Skeletal muscle cell (primary cell): ENCODE measurements at regions not wholly inside any gene's neighbourhood (a gene's known extent, or its start where the extent isn't known, plus 50 kb on each side); places are given as distances from the start of the nearest gene placed in this dataset.
"Not testable (repeated sequence)": the region's sequence is repeated elsewhere in the genome, so short reads cannot be mapped to it uniquely, and the experiment has no call there.

ENCODE experiments used
- DNase-seq: peaks from one replicate; pipeline ENCODE4 v3.0.0-alpha.2; 2010; ENCODE audit warnings: low read depth
- H3K4me3 ChIP-seq: 2 replicates; pipeline ENCODE4 v1.5.1; 2011; ENCODE audit warnings: low read depth, mild to moderate bottlenecking, control low read depth, low read length, moderate library complexity

DNA sequence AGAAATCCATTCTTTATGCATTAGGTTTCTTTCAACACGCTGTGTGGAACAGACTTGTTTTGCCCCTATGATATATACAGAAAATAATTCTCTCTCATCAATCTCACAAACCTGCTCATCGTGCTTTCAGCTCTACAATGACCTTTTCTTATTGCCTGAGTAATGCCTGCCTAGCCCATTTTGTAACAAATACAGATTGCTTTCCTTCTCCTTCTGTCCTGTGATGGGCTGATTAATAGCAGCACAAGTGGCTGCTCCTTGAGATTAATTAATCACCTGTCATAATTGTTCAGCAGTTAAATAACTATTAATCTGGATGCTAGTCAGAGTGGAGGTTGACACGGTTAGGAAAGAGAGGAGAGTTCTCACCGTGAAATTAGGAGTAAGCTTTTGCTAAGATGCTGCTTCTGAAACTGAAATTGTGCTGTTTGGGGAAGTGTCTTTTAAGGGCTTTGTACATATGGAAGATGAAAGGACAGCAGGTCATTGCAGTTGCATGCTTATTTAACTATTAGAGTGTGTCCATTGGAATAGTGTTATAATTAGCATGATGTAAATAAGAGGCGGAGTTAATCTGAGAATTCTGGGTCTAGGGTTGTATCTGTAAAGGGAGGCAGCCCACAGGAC, 1430.5 kb downstream of the FAM181B start:
- no peak for DNase-seq
- no peak overlapping the region for H3K4me3 ChIP-seq

DNA sequence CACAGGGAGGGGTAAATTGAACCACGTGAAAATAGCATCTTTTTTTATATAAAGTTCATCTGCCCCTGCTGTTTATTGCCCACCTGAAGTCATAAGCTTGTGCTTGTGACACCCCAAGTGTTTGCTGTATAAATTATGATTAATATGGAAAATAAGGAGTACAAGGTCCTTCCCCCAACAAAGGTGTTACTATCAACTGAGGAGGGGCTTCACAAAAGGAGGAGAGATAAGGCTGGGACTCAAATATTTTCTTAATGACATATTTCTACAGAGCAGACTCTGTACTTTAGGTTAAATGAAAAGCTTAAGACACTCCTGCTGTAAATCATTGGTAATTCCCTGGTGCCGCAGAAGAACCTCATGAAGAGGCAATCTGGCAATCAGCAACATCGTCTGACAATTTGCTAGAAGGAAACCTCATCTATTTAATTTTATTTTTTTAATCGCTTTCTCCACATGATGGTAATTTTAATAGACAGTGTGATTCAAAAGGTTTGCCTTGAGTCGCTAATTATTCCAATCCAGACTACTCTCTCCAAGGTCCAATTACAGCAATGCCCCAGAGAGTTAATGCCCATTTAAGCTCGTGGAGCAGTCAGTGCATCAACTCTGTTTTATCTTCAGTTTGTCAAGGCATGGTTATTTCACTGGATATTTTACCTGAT, 1432.4 kb downstream of the FAM181B start:
- DNase-seq: no peak
- no peak overlapping the region for H3K4me3 ChIP-seq

DNA sequence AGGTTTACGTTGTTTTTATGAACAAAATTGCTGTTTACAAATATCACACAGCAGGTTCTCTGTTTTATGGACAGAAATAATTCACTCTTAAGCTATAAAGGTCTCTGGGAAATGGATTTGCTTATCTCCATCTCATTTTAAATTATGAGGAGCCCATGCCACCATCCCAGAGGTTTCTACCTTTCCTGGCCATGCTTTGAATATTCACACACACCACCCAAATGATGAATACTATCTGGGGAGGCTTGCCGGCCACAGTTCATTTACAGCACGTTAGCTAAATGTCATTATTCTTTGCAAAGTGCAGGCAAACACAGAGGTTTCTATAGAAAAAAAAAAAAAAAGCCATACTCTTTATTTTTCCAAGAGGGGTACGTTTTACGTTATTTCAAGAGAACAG, 1446.7 kb downstream of the FAM181B start:
- H3K4me3 ChIP-seq: no peak overlapping the region
- no peak for DNase-seq

DNA sequence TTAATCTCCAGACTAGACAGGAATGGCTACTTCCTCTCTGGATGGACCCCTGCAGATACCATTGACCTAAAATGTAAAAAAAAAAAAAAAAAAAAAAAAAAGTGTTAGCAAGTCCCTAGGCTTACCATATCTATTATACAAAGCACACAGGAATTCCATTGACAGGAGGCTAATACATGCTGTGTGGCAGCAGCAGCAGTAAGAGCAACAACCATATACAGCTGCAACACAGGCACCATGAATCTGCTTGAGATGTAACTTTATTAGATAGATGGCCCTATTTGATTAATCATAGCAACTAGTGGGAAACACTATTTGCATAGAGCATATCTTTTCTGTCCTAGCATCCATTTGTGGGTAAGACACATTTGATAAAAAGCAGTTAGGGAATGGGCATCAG, 1447.1 kb downstream of the FAM181B start:
- no peak for DNase-seq
- no peak overlapping the region for H3K4me3 ChIP-seq

DNA sequence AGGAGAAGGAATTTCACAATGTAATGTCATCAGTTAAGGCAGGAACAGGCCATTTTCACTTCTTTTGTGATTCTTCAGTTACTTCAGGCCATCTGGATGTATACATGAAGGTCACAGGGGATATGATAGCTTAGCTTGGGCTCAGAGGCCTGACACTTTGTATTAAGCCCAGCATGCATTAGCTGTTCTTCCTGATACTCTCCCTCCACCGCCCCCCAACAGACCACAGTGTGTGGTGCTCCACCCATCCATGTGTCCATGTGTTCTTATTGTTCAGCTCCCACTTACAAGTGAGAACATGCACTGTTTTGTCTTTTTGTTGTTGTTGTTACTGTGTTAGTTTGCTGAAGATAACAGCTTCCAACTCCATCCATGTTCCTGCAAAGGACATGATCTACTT, 1453.4 kb downstream of the FAM181B start:
- not testable (repeated sequence) for H3K4me3 ChIP-seq, DNase-seq

DNA sequence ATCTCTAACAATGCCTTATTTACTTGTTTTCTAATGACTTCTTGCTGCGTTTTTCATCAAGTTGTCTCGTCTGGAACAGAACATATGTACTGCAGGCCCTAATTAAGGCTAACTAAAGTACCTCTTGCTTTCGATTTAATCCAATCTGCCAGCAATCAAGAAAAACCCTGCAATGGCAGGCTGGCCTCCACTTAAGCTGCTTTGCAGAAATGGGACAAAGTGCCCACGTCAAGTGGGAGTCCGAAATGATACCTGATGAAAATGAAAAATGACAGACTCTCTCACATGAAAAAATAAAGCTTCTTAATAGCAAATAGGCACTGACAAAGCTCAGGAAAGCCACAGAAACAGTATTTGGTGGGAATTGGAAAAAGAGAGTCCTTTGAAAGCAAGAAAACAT, 1454.7 kb downstream of the FAM181B start:
- DNase-seq: no peak

DNA sequence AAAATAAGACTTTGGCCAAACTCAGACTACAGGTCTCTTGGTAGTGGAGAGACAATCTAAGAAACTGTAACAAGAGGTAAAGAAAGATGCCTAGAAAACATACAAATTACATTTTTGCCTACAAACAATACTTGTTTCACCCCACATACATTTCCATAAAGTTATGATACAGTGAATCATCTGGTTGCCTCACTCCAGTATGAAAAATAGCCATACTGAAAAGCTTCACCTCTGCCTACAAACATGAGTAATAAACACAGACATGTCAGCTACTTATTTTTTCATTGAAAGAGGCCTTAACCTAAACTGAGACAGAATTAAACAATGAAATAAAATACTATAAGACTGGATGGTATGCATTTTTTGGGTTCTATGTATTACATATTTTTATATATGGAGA, 1463.0 kb downstream of the FAM181B start:
- no peak overlapping the region for H3K4me3 ChIP-seq
- DNase-seq: no peak

More for the DNA sequence above, 1454.7 kb downstream of the FAM181B start:
- H3K4me3 ChIP-seq: no peak overlapping the region

DNA sequence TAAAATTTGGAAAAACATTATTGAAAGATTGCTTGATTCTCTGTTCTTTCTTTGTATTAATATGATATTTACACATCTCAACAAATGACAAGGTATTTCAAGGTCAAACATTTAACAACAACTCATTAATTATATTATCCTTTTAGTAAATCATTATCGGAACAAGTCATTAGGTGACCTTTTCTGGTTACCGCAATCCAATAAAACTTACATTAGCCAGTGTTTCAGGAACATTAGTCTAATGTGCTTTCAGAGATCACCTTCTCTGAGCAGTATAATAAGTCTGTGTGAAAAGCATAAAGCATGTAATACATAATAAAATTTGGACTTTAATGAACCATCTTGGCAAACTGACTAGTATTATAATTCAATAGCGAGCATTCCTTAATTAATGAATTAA, 1466.4 kb downstream of the FAM181B start:
- H3K4me3 ChIP-seq: no peak overlapping the region
- no peak for DNase-seq

DNA sequence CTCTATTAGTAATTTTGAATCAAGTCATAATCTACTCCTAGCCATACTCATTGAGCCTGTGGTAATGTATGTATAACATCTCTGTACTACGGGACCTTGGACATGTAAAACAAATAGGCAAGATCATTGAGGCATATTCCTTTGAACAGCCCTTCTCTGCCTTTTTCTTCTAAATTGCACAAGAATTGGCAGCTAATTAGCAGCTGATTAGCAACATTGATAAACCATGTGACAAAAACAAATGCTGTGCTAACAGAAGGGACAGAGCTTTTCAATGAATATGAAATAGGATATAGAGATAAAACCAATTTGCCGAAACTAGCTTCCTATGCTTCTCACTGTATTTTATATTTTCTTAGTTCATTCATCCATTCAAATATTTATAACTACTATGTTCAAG, 1474.2 kb downstream of the FAM181B start:
- no peak for DNase-seq

DNA sequence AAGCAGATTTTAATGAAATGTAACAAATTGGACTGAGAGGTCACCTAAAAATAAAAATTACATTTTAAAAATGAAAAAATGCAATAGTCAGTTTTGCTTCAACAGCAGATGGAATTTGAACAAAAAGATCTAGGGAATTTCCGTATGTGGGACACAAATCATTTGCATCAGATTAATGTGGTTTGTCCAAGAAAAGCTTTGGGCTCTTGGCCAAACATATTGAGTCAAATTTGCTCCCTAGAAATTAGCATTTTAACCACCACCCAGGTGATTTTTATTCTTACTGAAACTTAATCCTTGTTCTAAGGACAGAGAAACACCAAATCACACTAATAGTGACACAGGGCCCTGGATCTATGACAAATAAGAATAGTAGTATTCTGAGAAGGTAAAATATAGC, 1477.8 kb downstream of the FAM181B start:
- DNase-seq: no peak
- no peak overlapping the region for H3K4me3 ChIP-seq

More for the DNA sequence above, 1474.2 kb downstream of the FAM181B start:
- no peak overlapping the region for H3K4me3 ChIP-seq

DNA sequence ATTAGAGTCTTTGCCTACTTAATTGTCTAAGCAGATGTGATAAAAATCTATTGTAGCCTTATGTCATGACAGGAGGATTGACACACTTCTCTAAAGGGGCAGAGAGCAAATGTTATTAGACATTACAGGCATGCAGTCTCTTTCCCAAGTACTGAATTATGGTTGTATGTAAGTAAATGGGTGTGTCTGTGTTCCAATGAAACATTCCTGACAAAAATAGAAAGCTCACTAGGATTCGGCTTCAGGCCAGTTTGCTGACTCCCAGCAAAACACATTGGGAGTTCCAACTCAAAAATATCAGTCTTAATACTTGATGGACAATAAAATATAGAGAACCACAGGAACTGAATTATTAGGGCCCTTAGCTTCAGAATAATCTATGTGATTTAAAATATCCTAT, 1480.4 kb downstream of the FAM181B start:
- no peak overlapping the region for H3K4me3 ChIP-seq
- DNase-seq: no peak

DNA sequence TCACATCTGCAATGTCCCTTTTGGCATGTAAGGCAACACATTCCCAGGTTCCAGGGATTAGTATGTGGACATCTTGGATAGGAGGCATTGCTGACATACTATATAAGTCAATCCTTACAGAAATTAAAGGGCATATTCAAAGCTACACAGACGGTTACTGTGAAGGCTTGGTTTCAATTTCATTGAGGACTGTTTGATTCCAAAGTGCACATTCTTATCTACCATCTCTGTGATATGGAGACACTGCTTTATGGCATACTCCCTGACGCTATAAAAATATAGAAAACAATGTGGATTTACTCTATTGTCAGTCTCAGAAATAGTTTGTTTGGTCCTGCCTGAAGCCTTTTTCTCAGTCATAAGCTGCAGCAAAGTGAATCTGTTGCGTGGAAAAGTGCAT, 1486.7 kb downstream of the FAM181B start:
- DNase-seq: no peak
- no peak overlapping the region for H3K4me3 ChIP-seq

DNA sequence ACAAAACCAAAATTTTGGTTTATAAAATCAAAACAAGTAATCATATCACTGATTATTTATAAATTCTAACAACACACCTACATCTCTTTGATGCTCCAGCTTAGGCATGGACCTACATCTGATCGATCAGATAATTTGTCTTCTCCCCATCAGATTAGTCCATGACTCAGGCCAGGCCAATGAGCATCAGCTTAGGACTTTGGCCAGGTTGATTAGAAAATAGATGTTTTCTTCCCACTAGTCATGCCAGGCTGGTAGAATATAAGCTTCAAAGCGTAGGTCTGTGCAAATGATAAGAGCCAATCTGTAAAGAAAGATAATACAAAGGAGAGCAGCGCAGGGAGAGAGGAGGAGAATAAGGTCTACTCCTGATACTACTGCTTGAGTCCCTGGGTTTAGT, 1487.9 kb downstream of the FAM181B start:
- no peak for DNase-seq
- H3K4me3 ChIP-seq: no peak overlapping the region

DNA sequence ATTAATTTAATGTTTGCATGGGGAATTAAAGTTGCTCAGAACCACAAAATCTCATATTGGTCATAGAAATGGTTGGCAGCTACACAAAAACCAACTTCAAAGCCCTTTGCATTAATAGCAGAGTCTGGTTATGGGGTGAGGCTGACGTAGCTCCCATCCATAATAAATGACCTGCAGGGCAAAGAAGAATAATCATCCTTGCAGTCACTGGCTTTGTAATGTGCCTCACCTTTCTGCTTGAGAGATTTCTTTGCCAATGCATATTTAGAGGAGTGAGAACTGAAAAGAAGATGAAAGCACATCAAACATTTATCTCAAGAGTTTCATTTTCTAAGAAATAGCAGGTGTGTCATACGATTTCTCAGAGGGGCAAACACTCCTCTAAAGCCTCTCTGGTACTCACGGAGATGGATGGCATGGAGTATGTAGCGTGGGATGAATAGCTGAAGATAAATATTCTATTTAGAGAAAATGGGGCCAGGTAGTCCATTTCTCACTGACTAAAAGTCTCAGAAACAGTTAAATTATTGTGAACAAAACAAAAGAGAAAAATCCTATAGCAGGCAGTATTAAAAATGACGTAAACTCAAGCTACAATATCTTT, 1491.9 kb downstream of the FAM181B start:
- DNase-seq: no peak
- no peak overlapping the region for H3K4me3 ChIP-seq

DNA sequence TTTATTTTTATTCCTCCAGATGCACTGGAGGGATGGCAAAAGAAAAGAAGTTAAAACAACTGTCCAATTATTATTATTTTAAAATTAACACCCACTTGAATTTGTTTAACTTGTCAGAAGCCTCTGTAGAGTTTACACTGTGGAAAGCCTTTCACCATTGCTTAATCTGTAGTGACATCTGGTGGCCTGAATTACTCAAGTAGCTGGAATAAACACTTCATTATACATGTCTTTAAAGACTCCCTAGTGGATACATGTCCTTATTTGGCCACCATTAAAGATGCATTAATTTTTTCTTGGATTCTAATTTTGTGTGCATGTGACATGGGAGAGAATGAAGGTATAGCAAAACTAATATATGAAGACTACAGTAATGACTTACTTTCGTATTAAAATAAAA, 1496.5 kb downstream of the FAM181B start:
- no peak overlapping the region for H3K4me3 ChIP-seq

DNA sequence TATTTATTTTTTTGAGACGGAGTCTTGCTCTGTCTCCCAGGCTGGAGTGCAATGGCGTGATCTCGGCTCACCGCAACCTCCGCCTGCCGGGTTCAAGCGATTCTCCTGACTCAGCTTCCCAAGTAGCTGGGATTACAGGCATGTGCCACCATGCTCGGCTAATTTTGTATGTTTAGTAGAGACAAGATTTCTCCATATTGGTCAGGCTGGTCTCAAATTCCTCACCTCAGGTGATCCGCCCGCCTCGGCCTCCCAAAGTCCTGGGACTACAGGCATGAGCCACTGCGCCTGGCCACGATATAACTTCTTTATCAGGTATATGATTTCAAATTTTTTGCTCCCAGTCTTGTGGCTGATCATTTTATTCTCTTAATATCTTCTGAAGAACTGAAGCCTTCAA, 1506.3 kb downstream of the FAM181B start:
- not testable (repeated sequence) for H3K4me3 ChIP-seq, DNase-seq

More for the DNA sequence above, 1496.5 kb downstream of the FAM181B start:
- no peak for DNase-seq

DNA sequence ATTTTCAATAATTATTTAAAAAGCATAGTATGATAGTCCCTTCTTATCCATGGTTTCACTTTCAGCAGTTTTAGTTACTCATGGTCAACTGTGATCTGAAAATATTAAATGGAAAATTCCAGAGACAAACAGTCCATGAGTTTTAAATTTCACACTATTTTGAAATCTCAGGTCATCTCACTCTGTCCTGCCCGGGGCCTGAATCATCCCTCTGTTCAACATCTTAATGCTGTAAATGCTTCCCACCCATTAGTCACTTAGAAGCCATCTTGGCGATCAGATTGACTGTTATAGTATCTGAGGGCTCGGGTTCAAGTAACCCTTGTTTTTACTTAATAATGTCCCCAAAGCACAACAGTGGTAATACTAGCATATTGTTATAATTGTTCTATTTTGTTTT, 1509.3 kb downstream of the FAM181B start:
- DNase-seq: no peak
- no peak overlapping the region for H3K4me3 ChIP-seq

DNA sequence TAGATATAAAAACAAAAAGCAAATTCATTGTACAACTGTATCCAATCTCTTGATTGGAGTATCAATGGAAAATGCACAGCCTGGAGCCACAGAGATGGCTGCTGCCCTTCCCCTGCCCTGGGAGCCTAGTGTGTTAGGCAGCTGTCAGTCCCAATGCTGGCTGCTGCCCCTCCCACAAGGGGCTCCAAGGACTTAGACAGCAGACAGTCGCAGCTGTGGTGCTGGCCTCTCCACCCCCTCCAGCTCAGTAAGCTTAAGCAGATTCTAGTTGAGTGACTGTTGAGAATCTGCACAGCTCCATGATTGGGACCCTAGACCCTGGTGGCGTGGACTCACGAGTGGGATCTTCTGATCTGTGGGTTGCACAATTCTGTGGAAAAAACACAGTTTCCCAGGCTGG, 1511.2 kb downstream of the FAM181B start:
- no peak overlapping the region for H3K4me3 ChIP-seq
- no peak for DNase-seq

DNA sequence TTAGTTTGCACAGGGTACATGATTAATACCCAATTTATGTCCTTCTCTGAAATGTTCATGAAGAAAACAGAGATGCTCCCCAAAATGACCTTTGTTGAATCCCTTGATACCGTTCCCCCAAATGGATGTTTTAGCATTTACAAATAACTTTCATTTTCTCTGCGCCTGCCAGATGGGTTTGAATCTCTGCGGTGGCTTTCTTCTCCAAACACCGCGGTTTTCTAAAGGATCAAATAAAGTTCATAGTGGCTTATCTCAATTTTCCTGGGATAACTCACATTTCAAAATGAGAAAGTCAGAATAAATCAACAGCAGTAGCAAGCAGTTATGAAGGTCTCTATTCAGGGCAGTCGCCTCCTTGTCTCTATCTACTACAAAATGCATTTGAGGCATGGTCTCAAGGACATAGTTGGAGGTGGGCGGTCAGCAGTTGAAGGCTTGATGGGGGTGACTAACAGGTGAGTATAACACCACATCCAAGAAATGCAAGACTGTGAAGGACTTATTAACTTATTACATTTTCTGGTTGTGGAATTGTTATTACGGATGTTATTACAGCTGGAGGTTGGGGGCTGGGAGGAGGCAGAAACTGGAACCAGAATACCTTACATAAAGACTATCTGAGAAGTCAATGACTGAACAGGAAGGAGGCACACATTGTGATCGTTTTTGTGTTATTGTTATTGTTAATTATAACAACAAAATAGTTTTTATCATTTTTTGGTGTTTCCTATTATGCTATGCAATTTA, 1513.3 kb downstream of the FAM181B start:
- H3K4me3 ChIP-seq: no peak overlapping the region
- DNase-seq: no peak

DNA sequence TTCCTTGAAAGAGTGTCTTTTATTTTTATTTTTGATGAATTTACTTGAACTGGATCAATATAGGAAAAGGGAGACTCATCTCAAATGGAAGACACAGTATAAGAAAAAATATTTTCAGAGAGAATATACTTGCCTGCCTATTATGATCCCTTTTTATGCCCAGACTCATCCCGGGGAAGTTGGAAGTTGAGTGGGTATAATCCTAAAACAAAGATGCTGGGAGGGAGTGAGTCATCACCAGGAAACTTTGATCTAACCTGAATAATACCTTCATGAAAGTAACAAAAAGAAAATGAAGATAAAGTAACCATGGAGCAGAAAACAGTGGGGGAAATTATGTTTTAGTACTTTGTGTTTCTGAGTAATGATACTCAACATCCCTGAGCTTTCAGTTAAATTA, 1514.0 kb downstream of the FAM181B start:
- DNase-seq: no peak
- no peak overlapping the region for H3K4me3 ChIP-seq
